ENCODE measurements at regions not wholly inside any gene's neighbourhood (a gene's known extent, or its start where the extent isn't known, plus 50 kb on each side); places are given as distances from the start of the nearest gene placed in this dataset.

DNA sequence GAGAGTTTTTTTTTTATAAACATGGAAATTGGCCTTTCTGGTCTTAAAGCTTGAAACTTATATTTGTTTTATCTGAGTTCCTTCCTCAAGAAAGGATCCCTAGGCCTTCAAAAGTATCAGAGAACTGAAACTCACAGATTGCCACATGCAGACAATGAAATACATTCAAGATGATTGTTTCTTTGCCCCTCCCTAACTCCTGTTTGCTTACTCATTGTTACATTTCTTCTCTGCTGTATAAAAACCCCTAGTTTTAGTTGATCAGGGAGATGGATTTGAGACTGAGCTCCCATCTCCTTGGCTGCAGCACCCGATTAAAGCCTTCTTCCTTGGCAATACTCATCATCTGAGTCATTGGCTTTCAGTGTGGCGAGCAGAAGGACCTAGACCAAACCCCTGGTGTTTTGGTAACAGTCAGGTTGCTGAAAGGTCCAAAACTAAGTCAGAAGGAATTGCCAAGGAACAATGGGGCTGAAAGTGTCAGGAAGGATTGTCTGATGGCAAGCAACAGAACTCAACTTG, 132.3 kb upstream of the SULF2 start:
- FAIRE-seq (no peak), DNase-seq (ENCODE audit: low read depth, low spot score) (no peak), ATAC-seq (no peak)
- H3K27me3 ChIP-seq (replicated peaks in 1 of 2; ENCODE audit: control insufficient read depth in 2 of 2, insufficient read depth in 2 of 2, low read length in 1 of 2), result no peaks in the 10 kb centered on the region
- ChIA-PET CTCF (no interaction called here), POLR2A (no interaction called here), SMC1A (ENCODE audit: uncharacterized antibody, unreplicated experiment) (no interaction called here), RAD21 (ENCODE audit: unreplicated experiment) (no interaction called here)
- no peaks in the 10 kb centered on the region for H4K20me1 ChIP-seq (ENCODE audit: control insufficient read depth, insufficient read depth)
- H2AFZ ChIP-seq (ENCODE audit: control insufficient read depth, low read depth, low read length), result no peak overlapping the region
- intact Hi-C loops (cut with micrococcal nuclease; ENCODE audit: unreplicated experiment), result no loop called here
- H3K4me3 ChIP-seq, result no peak overlapping the region
- H3K27ac ChIP-seq (ENCODE audit: control insufficient read depth, insufficient read depth), result no peak overlapping the region
- no TSS peak for BruUV-seq (replicated peaks)
- in situ Hi-C loops (cut with MboI), result no loop called here
- H3K4me2 ChIP-seq (ENCODE audit: control insufficient read depth, insufficient read depth), result no peak overlapping the region
- no peaks in the 10 kb centered on the region for H3K36me3 ChIP-seq (ENCODE audit: control insufficient read depth in 2 of 2, insufficient read depth in 2 of 2, low read length in 1 of 2)
- H3K4me1 ChIP-seq (ENCODE audit: control insufficient read depth, insufficient read depth, low read length), result no peaks in the 10 kb centered on the region
- peaks cover 17% of the 10 kb centered on the region; the same call in 2 of the 3 replicates for H3K9me3 ChIP-seq (replicated peaks; ENCODE audit: control insufficient read depth, insufficient read depth, low read length)
- no peaks in the 10 kb centered on the region for H3K79me2 ChIP-seq (ENCODE audit: control insufficient read depth, insufficient read depth, low read length)
- no peak overlapping the region for H3K9ac ChIP-seq (ENCODE audit: control insufficient read depth, insufficient read depth, low read length)
- WGBS (ENCODE audit: insufficient coverage, insufficient replicate concordance, low lambda C conversion rate, missing lambda C conversion rate), result 34% methylated on average over 2 of the region's 2 CpGs
- TF ChIP-seq YBX1 (IDR thresholded peaks at IDR 0.05), result no peak
- TF ChIP-seq, protein P1, sequence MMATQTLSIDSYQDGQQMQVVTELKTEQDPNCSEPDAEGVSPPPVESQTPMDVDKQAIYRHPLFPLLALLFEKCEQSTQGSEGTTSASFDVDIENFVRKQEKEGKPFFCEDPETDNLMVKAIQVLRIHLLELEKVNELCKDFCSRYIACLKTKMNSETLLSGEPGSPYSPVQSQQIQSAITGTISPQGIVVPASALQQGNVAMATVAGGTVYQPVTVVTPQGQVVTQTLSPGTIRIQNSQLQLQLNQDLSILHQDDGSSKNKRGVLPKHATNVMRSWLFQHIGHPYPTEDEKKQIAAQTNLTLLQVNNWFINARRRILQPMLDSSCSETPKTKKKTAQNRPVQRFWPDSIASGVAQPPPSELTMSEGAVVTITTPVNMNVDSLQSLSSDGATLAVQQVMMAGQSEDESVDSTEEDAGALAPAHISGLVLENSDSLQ (IDR thresholded peaks at IDR 0.05), result no peak
- no peak for TF ChIP-seq BMI1 (IDR thresholded peaks at IDR 0.05; ENCODE audit: borderline replicate concordance)
- TF ChIP-seq ZNF274 (IDR thresholded peaks at IDR 0.05; ENCODE audit: insufficient read depth, insufficient read length), result no peak
- TF ChIP-seq HDGF (IDR thresholded peaks at IDR 0.05), result no peak
- TF ChIP-seq, protein P2, sequence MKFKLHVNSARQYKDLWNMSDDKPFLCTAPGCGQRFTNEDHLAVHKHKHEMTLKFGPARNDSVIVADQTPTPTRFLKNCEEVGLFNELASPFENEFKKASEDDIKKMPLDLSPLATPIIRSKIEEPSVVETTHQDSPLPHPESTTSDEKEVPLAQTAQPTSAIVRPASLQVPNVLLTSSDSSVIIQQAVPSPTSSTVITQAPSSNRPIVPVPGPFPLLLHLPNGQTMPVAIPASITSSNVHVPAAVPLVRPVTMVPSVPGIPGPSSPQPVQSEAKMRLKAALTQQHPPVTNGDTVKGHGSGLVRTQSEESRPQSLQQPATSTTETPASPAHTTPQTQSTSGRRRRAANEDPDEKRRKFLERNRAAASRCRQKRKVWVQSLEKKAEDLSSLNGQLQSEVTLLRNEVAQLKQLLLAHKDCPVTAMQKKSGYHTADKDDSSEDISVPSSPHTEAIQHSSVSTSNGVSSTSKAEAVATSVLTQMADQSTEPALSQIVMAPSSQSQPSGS (IDR thresholded peaks at IDR 0.05; ENCODE audit: low read length), result no peak
- TF ChIP-seq, protein P3, sequence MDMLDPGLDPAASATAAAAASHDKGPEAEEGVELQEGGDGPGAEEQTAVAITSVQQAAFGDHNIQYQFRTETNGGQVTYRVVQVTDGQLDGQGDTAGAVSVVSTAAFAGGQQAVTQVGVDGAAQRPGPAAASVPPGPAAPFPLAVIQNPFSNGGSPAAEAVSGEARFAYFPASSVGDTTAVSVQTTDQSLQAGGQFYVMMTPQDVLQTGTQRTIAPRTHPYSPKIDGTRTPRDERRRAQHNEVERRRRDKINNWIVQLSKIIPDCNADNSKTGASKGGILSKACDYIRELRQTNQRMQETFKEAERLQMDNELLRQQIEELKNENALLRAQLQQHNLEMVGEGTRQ (IDR thresholded peaks at IDR 0.05; ENCODE audit: borderline replicate concordance, low read depth, low read length), result no peak
- no peak for TF ChIP-seq RFX5 (IDR thresholded peaks at IDR 0.05; ENCODE audit: low read depth, low read length)
- TF ChIP-seq, protein P4, sequence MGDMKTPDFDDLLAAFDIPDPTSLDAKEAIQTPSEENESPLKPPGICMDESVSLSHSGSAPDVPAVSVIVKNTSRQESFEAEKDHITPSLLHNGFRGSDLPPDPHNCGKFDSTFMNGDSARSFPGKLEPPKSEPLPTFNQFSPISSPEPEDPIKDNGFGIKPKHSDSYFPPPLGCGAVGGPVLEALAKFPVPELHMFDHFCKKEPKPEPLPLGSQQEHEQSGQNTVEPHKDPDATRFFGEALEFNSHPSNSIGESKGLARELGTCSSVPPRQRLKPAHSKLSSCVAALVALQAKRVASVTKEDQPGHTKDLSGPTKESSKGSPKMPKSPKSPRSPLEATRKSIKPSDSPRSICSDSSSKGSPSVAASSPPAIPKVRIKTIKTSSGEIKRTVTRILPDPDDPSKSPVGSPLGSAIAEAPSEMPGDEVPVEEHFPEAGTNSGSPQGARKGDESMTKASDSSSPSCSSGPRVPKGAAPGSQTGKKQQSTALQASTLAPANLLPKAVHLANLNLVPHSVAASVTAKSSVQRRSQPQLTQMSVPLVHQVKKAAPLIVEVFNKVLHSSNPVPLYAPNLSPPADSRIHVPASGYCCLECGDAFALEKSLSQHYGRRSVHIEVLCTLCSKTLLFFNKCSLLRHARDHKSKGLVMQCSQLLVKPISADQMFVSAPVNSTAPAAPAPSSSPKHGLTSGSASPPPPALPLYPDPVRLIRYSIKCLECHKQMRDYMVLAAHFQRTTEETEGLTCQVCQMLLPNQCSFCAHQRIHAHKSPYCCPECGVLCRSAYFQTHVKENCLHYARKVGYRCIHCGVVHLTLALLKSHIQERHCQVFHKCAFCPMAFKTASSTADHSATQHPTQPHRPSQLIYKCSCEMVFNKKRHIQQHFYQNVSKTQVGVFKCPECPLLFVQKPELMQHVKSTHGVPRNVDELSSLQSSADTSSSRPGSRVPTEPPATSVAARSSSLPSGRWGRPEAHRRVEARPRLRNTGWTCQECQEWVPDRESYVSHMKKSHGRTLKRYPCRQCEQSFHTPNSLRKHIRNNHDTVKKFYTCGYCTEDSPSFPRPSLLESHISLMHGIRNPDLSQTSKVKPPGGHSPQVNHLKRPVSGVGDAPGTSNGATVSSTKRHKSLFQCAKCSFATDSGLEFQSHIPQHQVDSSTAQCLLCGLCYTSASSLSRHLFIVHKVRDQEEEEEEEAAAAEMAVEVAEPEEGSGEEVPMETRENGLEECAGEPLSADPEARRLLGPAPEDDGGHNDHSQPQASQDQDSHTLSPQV (IDR thresholded peaks at IDR 0.05), result no peak
- no peak for TF ChIP-seq ZBED1 (IDR thresholded peaks at IDR 0.05; ENCODE audit: borderline replicate concordance)
- TF ChIP-seq MYB (IDR thresholded peaks at IDR 0.05; ENCODE audit: borderline replicate concordance, low read depth, low read length), result no peak
- TF ChIP-seq CBFB (IDR thresholded peaks at IDR 0.05; ENCODE audit: low read depth), result no peak
- TF ChIP-seq NFXL1 (IDR thresholded peaks at IDR 0.05; ENCODE audit: borderline replicate concordance), result no peak
- no peak for TF ChIP-seq NBN (IDR thresholded peaks at IDR 0.05)
- TF ChIP-seq CREM (IDR thresholded peaks at IDR 0.05; ENCODE audit: low read depth), result no peak
- no peak for TF ChIP-seq ZNF24 (IDR thresholded peaks at IDR 0.05)
